ENCODE measurements at regions not wholly inside any gene's neighbourhood (a gene's known extent, or its start where the extent isn't known, plus 50 kb on each side); places are given as distances from the start of the nearest gene placed in this dataset.
"Not testable (repeated sequence)": the region's sequence is repeated elsewhere in the genome, so short reads cannot be mapped to it uniquely, and the experiment has no call there.

GRCh38 chr18:68391801-68392200 is 323.1 kb downstream of the TMX3 start:
- H3K4me3 ChIP-seq, result no peak overlapping the region
- H3K9me3 ChIP-seq (ENCODE audit: low read depth), result no peaks in the 10 kb centered on the region
- H3K79me2 ChIP-seq, result no peaks in the 10 kb centered on the region
- H3K9me2 ChIP-seq (replicated peaks; ENCODE audit: insufficient read depth), result no peaks in the 10 kb centered on the region
- no peak for DNase-seq (ENCODE audit: low spot score)
- H2AFZ ChIP-seq, result no peak overlapping the region
- no peaks in the 10 kb centered on the region for H3K4me1 ChIP-seq (ENCODE audit: insufficient read depth)
- no peak overlapping the region for H3K27ac ChIP-seq
- H3K27me3 ChIP-seq, result no peaks in the 10 kb centered on the region
- TF ChIP-seq EZH2phosphoT487 (IDR thresholded peaks at IDR 0.05; ENCODE audit: low read depth, severe bottlenecking, unreplicated experiment) (no peak), EZH2 (IDR thresholded peaks at IDR 0.05; ENCODE audit: borderline replicate concordance) (no peak)
- H3K4me2 ChIP-seq, result no peak overlapping the region
- no peaks in the 10 kb centered on the region for H4K20me1 ChIP-seq (ENCODE audit: insufficient read depth, poor library complexity, severe bottlenecking)
- H3K36me3 ChIP-seq (replicated peaks; ENCODE audit: insufficient read depth, low read depth), result no peaks in the 10 kb centered on the region

DNA sequence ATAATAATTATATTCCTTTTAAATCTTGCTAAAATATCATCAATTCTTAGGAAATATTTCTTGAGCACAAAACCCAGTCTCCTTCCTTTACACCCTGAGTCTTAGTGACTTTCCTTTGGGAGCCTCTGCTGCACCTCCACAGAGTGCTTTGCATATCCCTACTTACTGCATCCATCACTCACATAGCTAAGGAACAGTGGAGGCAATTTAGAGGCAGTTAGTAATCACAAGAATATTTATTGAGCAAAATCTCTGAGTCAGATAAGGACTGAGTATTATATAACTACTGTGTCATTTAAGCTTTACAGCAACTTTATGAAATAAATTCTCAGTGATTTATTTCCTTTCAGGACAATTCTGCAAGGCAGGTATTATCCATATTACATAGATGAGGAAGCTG is 327.7 kb downstream of the TMX3 start:
- no peaks in the 10 kb centered on the region for H3K9me3 ChIP-seq (ENCODE audit: low read depth)
- no peak overlapping the region for H2AFZ ChIP-seq
- H4K20me1 ChIP-seq (ENCODE audit: insufficient read depth, poor library complexity, severe bottlenecking), result no peaks in the 10 kb centered on the region
- H3K4me1 ChIP-seq (ENCODE audit: insufficient read depth), result no peaks in the 10 kb centered on the region
- H3K9me2 ChIP-seq (replicated peaks; ENCODE audit: insufficient read depth), result no peaks in the 10 kb centered on the region
- no peaks in the 10 kb centered on the region for H3K27me3 ChIP-seq
- DNase-seq (ENCODE audit: low spot score), result no peak
- no peaks in the 10 kb centered on the region for H3K36me3 ChIP-seq (replicated peaks; ENCODE audit: insufficient read depth, low read depth)
- TF ChIP-seq, protein P1, sequence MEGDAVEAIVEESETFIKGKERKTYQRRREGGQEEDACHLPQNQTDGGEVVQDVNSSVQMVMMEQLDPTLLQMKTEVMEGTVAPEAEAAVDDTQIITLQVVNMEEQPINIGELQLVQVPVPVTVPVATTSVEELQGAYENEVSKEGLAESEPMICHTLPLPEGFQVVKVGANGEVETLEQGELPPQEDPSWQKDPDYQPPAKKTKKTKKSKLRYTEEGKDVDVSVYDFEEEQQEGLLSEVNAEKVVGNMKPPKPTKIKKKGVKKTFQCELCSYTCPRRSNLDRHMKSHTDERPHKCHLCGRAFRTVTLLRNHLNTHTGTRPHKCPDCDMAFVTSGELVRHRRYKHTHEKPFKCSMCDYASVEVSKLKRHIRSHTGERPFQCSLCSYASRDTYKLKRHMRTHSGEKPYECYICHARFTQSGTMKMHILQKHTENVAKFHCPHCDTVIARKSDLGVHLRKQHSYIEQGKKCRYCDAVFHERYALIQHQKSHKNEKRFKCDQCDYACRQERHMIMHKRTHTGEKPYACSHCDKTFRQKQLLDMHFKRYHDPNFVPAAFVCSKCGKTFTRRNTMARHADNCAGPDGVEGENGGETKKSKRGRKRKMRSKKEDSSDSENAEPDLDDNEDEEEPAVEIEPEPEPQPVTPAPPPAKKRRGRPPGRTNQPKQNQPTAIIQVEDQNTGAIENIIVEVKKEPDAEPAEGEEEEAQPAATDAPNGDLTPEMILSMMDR (IDR thresholded peaks at IDR 0.05; ENCODE audit: poor library complexity), result no peak
- TF ChIP-seq EZH2 (IDR thresholded peaks at IDR 0.05; ENCODE audit: borderline replicate concordance) (no peak), EZH2phosphoT487 (IDR thresholded peaks at IDR 0.05; ENCODE audit: low read depth, severe bottlenecking, unreplicated experiment) (no peak)
- H3K4me3 ChIP-seq, result no peak overlapping the region
- no peak overlapping the region for H3K4me2 ChIP-seq
- H3K27ac ChIP-seq, result no peak overlapping the region
- no peaks in the 10 kb centered on the region for H3K79me2 ChIP-seq

DNA sequence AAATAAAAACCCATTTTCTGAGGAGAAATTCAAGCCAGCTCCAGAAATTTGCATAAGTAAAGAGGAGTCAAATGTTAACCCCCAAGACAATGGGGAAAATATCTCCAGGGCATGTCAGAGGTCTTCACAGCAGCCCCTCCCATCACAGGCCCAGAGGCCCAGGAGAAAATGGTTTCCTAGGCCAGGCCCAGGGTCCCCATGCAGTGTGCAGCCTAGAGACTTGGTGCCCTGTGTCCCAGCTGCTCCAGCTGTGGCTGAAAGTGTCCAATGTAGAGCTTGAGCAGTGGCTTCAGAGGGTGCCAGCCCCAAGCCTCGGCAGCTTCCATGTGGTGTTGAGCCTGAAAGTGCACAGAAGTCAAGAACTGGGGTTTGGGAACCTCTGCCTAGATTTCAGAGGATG is 330.9 kb downstream of the TMX3 start:
- H4K20me1 ChIP-seq (ENCODE audit: insufficient read depth, poor library complexity, severe bottlenecking); H3K27me3 ChIP-seq; H3K9me3 ChIP-seq (ENCODE audit: low read depth); H3K79me2 ChIP-seq; H3K36me3 ChIP-seq (replicated peaks; ENCODE audit: insufficient read depth, low read depth); H3K4me2 ChIP-seq; H3K9me2 ChIP-seq (replicated peaks; ENCODE audit: insufficient read depth); H3K4me3 ChIP-seq; H3K4me1 ChIP-seq (ENCODE audit: insufficient read depth); DNase-seq (ENCODE audit: low spot score); H2AFZ ChIP-seq; H3K27ac ChIP-seq: not testable (repeated sequence)
- 64% methylated on average over 1 of the region's 1 CpG for whole genome bisulfite sequencing (ENCODE audit: low lambda C conversion rate, missing lambda C conversion rate)

DNA sequence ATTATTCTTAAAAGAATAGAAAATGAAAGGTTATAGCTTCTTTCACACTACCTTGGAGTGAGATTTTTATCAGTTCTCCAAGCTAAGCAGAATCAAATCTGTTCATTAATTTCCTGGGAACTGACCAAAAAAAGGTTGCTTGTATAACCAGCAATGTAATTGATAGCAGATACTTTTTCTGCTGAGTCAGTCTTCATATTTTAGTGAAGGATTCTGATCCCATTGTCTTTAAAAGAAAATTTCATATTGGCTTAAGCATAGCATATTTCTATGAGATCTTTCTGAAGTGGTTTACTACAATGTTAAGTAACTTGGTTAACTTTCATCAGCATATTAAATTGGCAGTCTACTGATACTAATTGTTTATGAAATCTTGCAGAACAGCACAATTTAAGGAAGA is 338.0 kb downstream of the TMX3 start:
- H3K9me2 ChIP-seq (replicated peaks; ENCODE audit: insufficient read depth), result no peaks in the 10 kb centered on the region
- H3K4me1 ChIP-seq (ENCODE audit: insufficient read depth), result no peaks in the 10 kb centered on the region
- no peak overlapping the region for H2AFZ ChIP-seq
- H3K36me3 ChIP-seq (replicated peaks; ENCODE audit: insufficient read depth, low read depth), result no peaks in the 10 kb centered on the region
- H3K4me3 ChIP-seq, result no peak overlapping the region
- DNase-seq (ENCODE audit: low spot score), result no peak
- no peak overlapping the region for H3K27ac ChIP-seq
- H3K4me2 ChIP-seq, result no peak overlapping the region
- no peaks in the 10 kb centered on the region for H3K27me3 ChIP-seq
- no peaks in the 10 kb centered on the region for H3K79me2 ChIP-seq
- no peaks in the 10 kb centered on the region for H3K9me3 ChIP-seq (ENCODE audit: low read depth)
- no peaks in the 10 kb centered on the region for H4K20me1 ChIP-seq (ENCODE audit: insufficient read depth, poor library complexity, severe bottlenecking)
- no peak for TF ChIP-seq EZH2 (IDR thresholded peaks at IDR 0.05; ENCODE audit: borderline replicate concordance)
- no peak for TF ChIP-seq EZH2phosphoT487 (IDR thresholded peaks at IDR 0.05; ENCODE audit: low read depth, severe bottlenecking, unreplicated experiment)
- TF ChIP-seq, protein P1 (IDR thresholded peaks at IDR 0.05; ENCODE audit: poor library complexity), result no peak

- DNase-seq (ENCODE audit: low spot score), result no peak
- no peaks in the 10 kb centered on the region for H4K20me1 ChIP-seq (ENCODE audit: insufficient read depth, poor library complexity, severe bottlenecking)
- no peaks in the 10 kb centered on the region for H3K9me2 ChIP-seq (replicated peaks; ENCODE audit: insufficient read depth)
- no peak overlapping the region for H3K4me3 ChIP-seq
- no peaks in the 10 kb centered on the region for H3K79me2 ChIP-seq
- no peak overlapping the region for H2AFZ ChIP-seq
- TF ChIP-seq, protein P1 (IDR thresholded peaks at IDR 0.05; ENCODE audit: poor library complexity), result no peak
- TF ChIP-seq EZH2phosphoT487 (IDR thresholded peaks at IDR 0.05; ENCODE audit: low read depth, severe bottlenecking, unreplicated experiment), result no peak
- TF ChIP-seq EZH2 (IDR thresholded peaks at IDR 0.05; ENCODE audit: borderline replicate concordance), result no peak
- 75% methylated on average over 5 of the region's 5 CpGs for WGBS (ENCODE audit: low lambda C conversion rate, missing lambda C conversion rate)
- H3K4me2 ChIP-seq, result no peak overlapping the region
- no peak overlapping the region for H3K27ac ChIP-seq
- H3K36me3 ChIP-seq (replicated peaks; ENCODE audit: insufficient read depth, low read depth), result no peaks in the 10 kb centered on the region
- H3K9me3 ChIP-seq (ENCODE audit: low read depth), result no peaks in the 10 kb centered on the region
- H3K27me3 ChIP-seq, result no peaks in the 10 kb centered on the region
- no peaks in the 10 kb centered on the region for H3K4me1 ChIP-seq (ENCODE audit: insufficient read depth)
Observed at GRCh38 chr18:68362907-68363306, 352.0 kb downstream of the TMX3 start.

Data from hepatocyte (in vitro differentiated cells).